ENCODE measurements at regions not wholly inside any gene's neighbourhood (a gene's known extent, or its start where the extent isn't known, plus 50 kb on each side); places are given as distances from the start of the nearest gene placed in this dataset.

- no peaks in the 10 kb centered on the region for H3K27me3 ChIP-seq (ENCODE audit: control insufficient read depth, insufficient read depth, low read length)
- H3K4me1 ChIP-seq, result no peaks in the 10 kb centered on the region
- no peak overlapping the region for H3K4me2 ChIP-seq (ENCODE audit: low read length)
These were observed 1054.1 kb downstream of the TTLL7 start for GRCh38 chr1:82944822-82945221.

GRCh38 chr1:82934074-82934473 lies 1064.9 kb downstream of the TTLL7 start:
- H3K4me2 ChIP-seq (ENCODE audit: low read length), result no peak overlapping the region
- no peak overlapping the region for H3K9ac ChIP-seq
- no peaks in the 10 kb centered on the region for H3K9me3 ChIP-seq (ENCODE audit: control insufficient read depth, low read length)
- H3K4me3 ChIP-seq (ENCODE audit: low read depth, low read length), result no peak overlapping the region
- no peak overlapping the region for H3K27ac ChIP-seq
- H2AFZ ChIP-seq, result no peak overlapping the region
- H3K36me3 ChIP-seq (ENCODE audit: control insufficient read depth, insufficient read depth, low read length), result no peaks in the 10 kb centered on the region
- H3K27me3 ChIP-seq (ENCODE audit: control insufficient read depth, insufficient read depth, low read length), result no peaks in the 10 kb centered on the region
- no peaks in the 10 kb centered on the region for H3K4me1 ChIP-seq
- H3K79me2 ChIP-seq, result no peaks in the 10 kb centered on the region
- TF ChIP-seq CTCF (IDR thresholded peaks at IDR 0.05), result no peak

More at GRCh38 chr1:82944822-82945221, 1054.1 kb downstream of the TTLL7 start:
- H3K36me3 ChIP-seq (ENCODE audit: control insufficient read depth, insufficient read depth, low read length), result no peaks in the 10 kb centered on the region
- H3K4me3 ChIP-seq (ENCODE audit: low read depth, low read length), result no peak overlapping the region
- no peak for TF ChIP-seq CTCF (IDR thresholded peaks at IDR 0.05)
- no peak overlapping the region for H2AFZ ChIP-seq
- H3K27ac ChIP-seq, result no peak overlapping the region
- H3K9me3 ChIP-seq (ENCODE audit: control insufficient read depth, low read length), result no peaks in the 10 kb centered on the region
- H3K79me2 ChIP-seq, result no peaks in the 10 kb centered on the region
- no peak overlapping the region for H3K9ac ChIP-seq

GRCh38 chr1:82932727-82933126 lies 1066.2 kb downstream of the TTLL7 start:
- TF ChIP-seq CTCF (IDR thresholded peaks at IDR 0.05), result no peak
- Histone ChIP-seq H3K4me2 (ENCODE audit: low read length) (no peak overlapping the region), H3K27me3 (ENCODE audit: control insufficient read depth, insufficient read depth, low read length) (no peaks in the 10 kb centered on the region), H3K36me3 (ENCODE audit: control insufficient read depth, insufficient read depth, low read length) (no peaks in the 10 kb centered on the region), H3K9ac (no peak overlapping the region), H2AFZ (no peak overlapping the region), H3K9me3 (ENCODE audit: control insufficient read depth, low read length) (no peaks in the 10 kb centered on the region), H3K4me1 (no peaks in the 10 kb centered on the region), H3K79me2 (no peaks in the 10 kb centered on the region), H3K4me3 (ENCODE audit: low read depth, low read length) (no peak overlapping the region), H3K27ac (no peak overlapping the region)

- Histone ChIP-seq H3K27me3 (ENCODE audit: control insufficient read depth, insufficient read depth, low read length) (no peaks in the 10 kb centered on the region), H3K4me1 (no peaks in the 10 kb centered on the region), H3K4me2 (ENCODE audit: low read length) (no peak overlapping the region), H3K27ac (no peak overlapping the region), H3K4me3 (ENCODE audit: low read depth, low read length) (no peak overlapping the region), H3K9me3 (ENCODE audit: control insufficient read depth, low read length) (no peaks in the 10 kb centered on the region), H3K36me3 (ENCODE audit: control insufficient read depth, insufficient read depth, low read length) (no peaks in the 10 kb centered on the region), H3K9ac (no peak overlapping the region), H2AFZ (no peak overlapping the region), H3K79me2 (no peaks in the 10 kb centered on the region)
- TF ChIP-seq CTCF (IDR thresholded peaks at IDR 0.05), result no peak
These were observed 1066.7 kb downstream of the TTLL7 start for GRCh38 chr1:82932207-82932606.

- Histone ChIP-seq H3K27me3 (ENCODE audit: control insufficient read depth, insufficient read depth, low read length) (no peaks in the 10 kb centered on the region), H3K4me2 (ENCODE audit: low read length) (no peak overlapping the region), H3K9ac (no peak overlapping the region), H3K27ac (no peak overlapping the region), H3K79me2 (no peaks in the 10 kb centered on the region), H3K4me1 (no peaks in the 10 kb centered on the region), H3K9me3 (ENCODE audit: control insufficient read depth, low read length) (no peaks in the 10 kb centered on the region), H2AFZ (no peak overlapping the region), H3K4me3 (ENCODE audit: low read depth, low read length) (no peak overlapping the region), H3K36me3 (ENCODE audit: control insufficient read depth, insufficient read depth, low read length) (no peaks in the 10 kb centered on the region)
- no peak for TF ChIP-seq CTCF (IDR thresholded peaks at IDR 0.05)
These were observed 1067.9 kb downstream of the TTLL7 start for GRCh38 chr1:82931006-82931405.

Data from parathyroid adenoma (tissue), 2 donors.